ENCODE measurements at regions not wholly inside any gene's neighbourhood (a gene's known extent, or its start where the extent isn't known, plus 50 kb on each side); places are given as distances from the start of the nearest gene placed in this dataset.

GRCh38 chr2:204012072-204012653, 75.6 kb downstream of the ICOS start:
- no peak overlapping the region for H3K4me3 ChIP-seq (ENCODE audit: insufficient read depth, low read depth, low read length)
- TF ChIP-seq EZH2 (IDR thresholded peaks at IDR 0.05; ENCODE audit: insufficient read depth, low read length) (no peak), CTCF (IDR thresholded peaks at IDR 0.05; ENCODE audit: insufficient read depth, low read depth, low read length) (no peak)

GRCh38 chr2:204015118-204015843, 78.7 kb downstream of the ICOS start:
- Histone ChIP-seq H2AFZ (ENCODE audit: low read depth, low read length) (no peak overlapping the region), H4K20me1 (ENCODE audit: insufficient read depth, low read length) (no peaks in the 10 kb centered on the region), H3K79me2 (ENCODE audit: insufficient read depth, low read length) (no peaks in the 10 kb centered on the region), H3K9me3 (ENCODE audit: insufficient read depth, low read depth, low read length) (no peaks in the 10 kb centered on the region), H3K4me3 (ENCODE audit: insufficient read depth, low read depth, low read length) (no peak overlapping the region), H3K36me3 (ENCODE audit: insufficient read depth, low read length) (no peaks in the 10 kb centered on the region), H3K4me1 (ENCODE audit: insufficient read depth, low read length) (peaks cover 8% of the 10 kb centered on the region), H3K27ac (ENCODE audit: low read depth, low read length) (no peak overlapping the region), H3K27me3 (ENCODE audit: insufficient read depth, low read length) (peaks cover 3% of the 10 kb centered on the region), H3K4me2 (ENCODE audit: low read length) (no peak overlapping the region), H3K9ac (ENCODE audit: low read length) (no peak overlapping the region)
- Mint-ChIP-seq H3K27me3 (ENCODE audit: low read depth, unreplicated experiment) (peaks cover 16% of the 10 kb centered on the region), H3K36me3 (ENCODE audit: low read depth, unreplicated experiment) (no peaks in the 10 kb centered on the region), H3K4me3 (ENCODE audit: unreplicated experiment) (no peak overlapping the region), H3K9me3 (ENCODE audit: unreplicated experiment) (peaks cover 4% of the 10 kb centered on the region), H3K4me1 (ENCODE audit: low read depth, unreplicated experiment) (peaks cover 10% of the 10 kb centered on the region), H3K27ac (ENCODE audit: unreplicated experiment) (no peak overlapping the region)
- no peak for TF ChIP-seq EZH2 (IDR thresholded peaks at IDR 0.05; ENCODE audit: insufficient read depth, low read length)
- TF ChIP-seq CTCF (IDR thresholded peaks at IDR 0.05; ENCODE audit: insufficient read depth, low read depth, low read length), result no peak
- FAIRE-seq (no peak), DNase-seq (ENCODE audit: low read depth) (no peak)

More at GRCh38 chr2:204012072-204012653, 75.6 kb downstream of the ICOS start:
- Histone ChIP-seq H3K27ac (ENCODE audit: low read depth, low read length) (no peak overlapping the region), H3K79me2 (ENCODE audit: insufficient read depth, low read length) (no peaks in the 10 kb centered on the region), H3K36me3 (ENCODE audit: insufficient read depth, low read length) (no peaks in the 10 kb centered on the region), H3K4me1 (ENCODE audit: insufficient read depth, low read length) (no peaks in the 10 kb centered on the region), H3K9me3 (ENCODE audit: insufficient read depth, low read depth, low read length) (no peaks in the 10 kb centered on the region), H3K4me2 (ENCODE audit: low read length) (no peak overlapping the region), H3K9ac (ENCODE audit: low read length) (no peak overlapping the region), H4K20me1 (ENCODE audit: insufficient read depth, low read length) (no peaks in the 10 kb centered on the region), H3K27me3 (ENCODE audit: insufficient read depth, low read length) (peaks cover 3% of the 10 kb centered on the region), H2AFZ (ENCODE audit: low read depth, low read length) (no peak overlapping the region)
- H3K36me3 Mint-ChIP-seq (ENCODE audit: low read depth, unreplicated experiment), result no peaks in the 10 kb centered on the region
- H3K9me3 Mint-ChIP-seq (ENCODE audit: unreplicated experiment), result peaks cover 4% of the 10 kb centered on the region
- no peak for DNase-seq (ENCODE audit: low read depth)
- H3K27me3 Mint-ChIP-seq (ENCODE audit: low read depth, unreplicated experiment), result peaks cover 23% of the 10 kb centered on the region
- peaks cover 6% of the 10 kb centered on the region for H3K4me1 Mint-ChIP-seq (ENCODE audit: low read depth, unreplicated experiment)
- no peak overlapping the region for H3K4me3 Mint-ChIP-seq (ENCODE audit: unreplicated experiment)
- H3K27ac Mint-ChIP-seq (ENCODE audit: unreplicated experiment), result no peak overlapping the region
- FAIRE-seq, result no peak

- Histone ChIP-seq H3K9ac (ENCODE audit: low read length) (no peak overlapping the region), H3K36me3 (ENCODE audit: insufficient read depth, low read length) (no peaks in the 10 kb centered on the region), H4K20me1 (ENCODE audit: insufficient read depth, low read length) (no peaks in the 10 kb centered on the region), H3K27me3 (ENCODE audit: insufficient read depth, low read length) (peaks cover 3% of the 10 kb centered on the region), H3K4me3 (ENCODE audit: insufficient read depth, low read depth, low read length) (no peak overlapping the region), H3K79me2 (ENCODE audit: insufficient read depth, low read length) (no peaks in the 10 kb centered on the region), H3K4me1 (ENCODE audit: insufficient read depth, low read length) (peaks cover 8% of the 10 kb centered on the region), H3K9me3 (ENCODE audit: insufficient read depth, low read depth, low read length) (no peaks in the 10 kb centered on the region), H3K4me2 (ENCODE audit: low read length) (no peak overlapping the region), H3K27ac (ENCODE audit: low read depth, low read length) (no peak overlapping the region), H2AFZ (ENCODE audit: low read depth, low read length) (no peak overlapping the region)
- H3K27me3 Mint-ChIP-seq (ENCODE audit: low read depth, unreplicated experiment), result peaks cover 12% of the 10 kb centered on the region
- no peak overlapping the region for H3K4me3 Mint-ChIP-seq (ENCODE audit: unreplicated experiment)
- peaks cover 10% of the 10 kb centered on the region for H3K4me1 Mint-ChIP-seq (ENCODE audit: low read depth, unreplicated experiment)
- H3K36me3 Mint-ChIP-seq (ENCODE audit: low read depth, unreplicated experiment), result no peaks in the 10 kb centered on the region
- DNase-seq (ENCODE audit: low read depth) (no peak), FAIRE-seq (no peak)
- H3K9me3 Mint-ChIP-seq (ENCODE audit: unreplicated experiment), result peaks cover 4% of the 10 kb centered on the region
- H3K27ac Mint-ChIP-seq (ENCODE audit: unreplicated experiment), result no peak overlapping the region
- TF ChIP-seq EZH2 (IDR thresholded peaks at IDR 0.05; ENCODE audit: insufficient read depth, low read length), result no peak
- TF ChIP-seq CTCF (IDR thresholded peaks at IDR 0.05; ENCODE audit: insufficient read depth, low read depth, low read length), result no peak
Observed at GRCh38 chr2:204018717-204019116, 82.2 kb downstream of the ICOS start.
